NCI-H128 (cell line): ENCODE measurements at regions not wholly inside any gene's neighbourhood (a gene's known extent, or its start where the extent isn't known, plus 50 kb on each side); places are given as distances from the start of the nearest gene placed in this dataset.
A peak's percentile ranks its signal among the peaks of the same experiment; 100 is the strongest.
"Not testable (repeated sequence)": the region's sequence is repeated elsewhere in the genome, so short reads cannot be mapped to it uniquely, and the experiment has no call there.

ENCODE experiments used
- DNase-seq: peaks from one replicate; lab custom pipeline; 2025; ENCODE audit not compliant: unreplicated experiment; lab: John Stamatoyannopoulos, UW

DNA sequence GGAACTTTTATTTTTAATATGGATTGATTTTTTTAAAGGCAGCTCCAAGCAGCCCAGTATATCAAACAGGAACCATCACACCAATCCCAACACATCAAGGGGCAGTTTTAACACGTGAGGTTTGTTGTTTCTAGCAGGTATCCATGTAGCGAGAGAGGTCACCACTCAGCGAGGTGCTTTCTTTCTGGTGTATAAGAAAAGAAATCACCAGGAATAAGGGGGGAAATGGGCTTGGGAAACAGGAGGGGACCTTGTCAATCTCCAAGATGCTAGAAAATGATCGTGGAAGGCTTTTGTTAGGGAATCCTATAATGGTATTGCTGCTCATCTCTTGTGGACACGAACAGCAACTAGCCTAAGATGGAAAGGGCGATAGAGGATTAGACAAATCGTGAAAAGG is 402.9 kb upstream of the ATP11B start:
- no peak for DNase-seq

DNA sequence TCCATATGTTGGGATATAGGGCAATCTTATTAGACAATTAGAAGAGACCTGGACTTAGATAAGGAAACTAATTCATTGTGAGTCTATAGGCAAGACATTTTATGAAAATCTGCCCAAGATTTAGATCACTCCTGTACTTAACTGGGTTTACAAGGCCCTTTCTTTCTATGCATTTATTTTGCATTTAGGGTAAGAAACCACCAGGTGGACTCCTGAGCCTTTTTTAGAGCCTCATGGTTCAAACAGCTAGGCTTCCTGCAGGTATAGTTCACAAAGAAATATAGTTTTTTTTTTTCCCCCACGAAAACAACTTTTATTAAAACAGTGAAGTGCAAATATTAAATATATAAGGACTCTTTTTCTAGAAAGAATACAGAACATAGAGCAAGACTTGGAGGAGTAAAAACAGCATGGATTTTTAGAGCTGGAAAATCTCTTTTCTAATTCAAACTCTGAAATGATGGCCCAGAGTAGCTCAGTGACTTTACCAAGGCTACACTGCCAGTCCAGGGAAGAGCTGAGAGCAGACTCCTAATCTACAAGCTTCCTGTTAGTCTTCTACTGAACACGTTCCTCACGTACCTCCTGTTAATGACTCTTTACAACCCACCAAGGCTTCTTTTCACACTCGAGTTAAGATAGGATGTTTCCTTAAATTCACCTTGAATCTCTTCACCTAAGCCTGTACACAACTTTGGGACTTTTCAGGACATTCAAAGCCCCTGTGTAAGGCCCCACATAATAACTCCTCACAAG is 400.9 kb upstream of the ATP11B start:
- no peak for DNase-seq

DNA sequence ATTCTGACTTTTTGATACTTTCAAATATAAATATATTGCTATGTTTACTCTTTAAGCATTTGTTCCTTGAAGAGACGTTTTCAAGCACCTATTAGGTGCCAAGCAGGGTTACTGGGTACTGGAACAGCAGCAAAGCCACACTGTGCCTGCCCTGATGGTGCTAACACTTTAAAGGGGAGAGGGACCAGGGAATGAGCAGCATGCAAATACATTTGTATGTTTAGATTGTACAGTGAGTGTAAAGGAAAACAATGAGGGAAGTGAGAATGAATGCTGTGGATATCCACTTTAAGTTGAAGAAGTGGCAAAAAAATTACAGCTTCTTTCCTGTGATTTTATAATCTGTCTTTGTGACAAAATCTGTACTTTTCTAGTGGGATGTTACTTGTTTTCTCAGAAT is 400.2 kb upstream of the ATP11B start:
- DNase-seq = no peak

DNA sequence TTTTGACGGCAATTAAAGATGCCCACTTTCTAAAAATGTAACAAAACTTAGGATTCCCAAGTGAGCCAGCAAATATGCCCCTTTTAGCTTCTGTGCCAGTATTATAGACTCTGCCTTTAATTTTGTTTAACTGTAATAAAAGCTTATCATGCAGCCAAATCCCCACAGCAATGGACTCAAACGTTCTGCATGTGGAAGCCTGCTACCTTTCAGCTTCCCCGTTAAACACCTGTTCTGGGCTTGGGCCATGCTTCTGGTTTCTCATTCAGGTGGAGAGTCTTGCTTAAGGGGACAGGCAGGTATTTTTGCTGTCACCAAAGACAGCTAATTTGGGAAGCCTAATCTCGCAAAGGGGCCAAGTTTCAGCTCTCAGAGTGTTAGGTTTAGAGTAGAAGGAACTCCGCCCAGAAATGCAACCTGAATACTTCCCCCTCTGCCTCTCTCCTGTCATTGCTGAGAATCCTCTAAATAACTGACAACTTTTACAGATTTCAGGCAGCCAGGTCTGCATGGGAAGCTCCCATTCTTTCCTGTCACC is 399.4 kb upstream of the ATP11B start:
- DNase-seq = no peak

DNA sequence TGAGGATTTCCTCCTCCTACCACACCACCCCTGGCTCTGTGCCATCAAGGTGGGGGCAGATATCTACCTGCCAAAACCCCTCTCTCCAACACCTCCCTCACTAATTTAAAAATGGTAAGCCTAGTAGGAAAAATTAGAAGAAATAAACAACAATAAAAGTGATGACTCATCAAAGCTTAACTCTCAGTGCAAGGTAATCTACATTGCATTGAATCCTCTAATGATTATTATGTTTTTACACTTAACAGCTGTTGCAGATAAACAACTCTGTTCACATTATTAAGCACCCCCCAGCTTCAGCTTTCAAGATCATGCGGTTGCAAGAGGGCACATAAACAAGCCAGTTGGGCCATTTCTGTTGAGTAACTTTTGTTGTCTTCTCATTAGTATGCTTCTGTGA is 396.1 kb upstream of the ATP11B start:
- DNase-seq = no peak

DNA sequence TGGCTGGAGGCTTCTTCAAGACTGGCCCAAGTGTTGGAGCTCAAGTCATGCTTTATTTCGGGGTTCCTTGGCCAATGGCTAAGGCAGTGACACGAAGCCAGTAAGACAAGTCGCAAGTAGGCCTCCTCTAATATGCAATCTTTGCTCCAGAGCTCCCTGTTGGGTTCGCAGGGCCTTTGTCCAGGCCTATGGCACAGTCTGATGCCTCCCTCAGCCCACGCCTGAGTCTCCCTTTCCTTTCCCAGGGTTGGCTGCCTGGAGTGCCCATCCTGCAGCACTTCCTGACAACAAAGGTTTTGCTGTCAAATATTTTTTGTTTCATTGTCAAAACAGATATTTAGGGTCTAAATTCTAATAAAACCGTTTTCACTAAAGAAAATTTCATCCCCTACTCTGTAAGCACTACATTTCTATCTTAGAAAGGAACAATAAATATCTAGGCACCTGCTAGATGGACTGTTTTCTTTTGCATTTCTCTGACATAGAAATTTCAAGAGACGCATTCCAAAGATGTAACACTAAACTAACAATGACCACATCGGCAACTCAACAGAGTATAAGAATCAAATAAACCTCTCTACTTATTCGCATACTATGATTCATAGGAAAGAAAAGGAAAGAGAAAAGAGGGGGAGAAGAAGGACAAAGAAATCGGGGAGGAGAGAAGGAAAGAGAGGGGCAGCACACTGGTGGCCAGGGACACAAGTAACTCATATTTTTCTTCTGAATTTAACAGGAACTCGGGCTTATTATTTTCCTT is 393.1 kb upstream of the ATP11B start:
- DNase-seq = no peak

DNA sequence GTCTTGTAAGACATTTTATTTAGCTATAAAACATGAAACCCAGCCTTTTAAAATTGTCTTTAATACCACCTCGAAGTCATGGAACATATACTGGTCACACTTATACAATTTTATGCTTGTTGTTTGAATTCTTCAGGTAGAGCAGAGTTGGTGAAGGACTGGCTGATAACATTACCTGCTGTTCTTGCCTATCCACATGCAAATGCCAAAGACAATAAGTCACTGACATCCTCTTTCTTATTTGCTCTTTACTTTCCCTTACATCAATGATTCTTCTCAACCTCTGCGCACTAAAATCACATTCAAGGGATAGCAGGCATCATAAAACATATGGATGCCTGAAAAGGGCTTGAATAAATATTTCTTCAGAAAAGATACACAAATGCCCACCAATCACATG is 392.5 kb upstream of the ATP11B start:
- DNase-seq = no peak

DNA sequence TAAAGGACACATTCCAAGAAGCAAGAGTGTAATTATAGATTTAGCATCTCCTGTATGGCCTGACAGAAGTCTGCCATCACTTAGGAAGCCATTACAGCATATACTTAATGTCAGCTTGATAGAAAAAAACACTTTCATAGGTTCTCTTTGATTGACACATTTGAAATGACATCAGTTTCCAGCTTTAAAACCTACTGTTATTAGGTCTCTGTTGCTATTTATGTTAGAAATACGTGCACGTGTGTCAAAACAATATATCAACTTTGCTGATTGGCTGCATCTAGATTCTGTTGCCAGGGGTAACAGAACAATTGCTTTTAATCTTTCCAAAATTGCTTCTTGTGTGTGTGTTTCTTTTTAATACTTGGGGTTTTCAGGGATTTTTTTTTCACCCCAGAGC is 389.3 kb upstream of the ATP11B start:
- no peak for DNase-seq

DNA sequence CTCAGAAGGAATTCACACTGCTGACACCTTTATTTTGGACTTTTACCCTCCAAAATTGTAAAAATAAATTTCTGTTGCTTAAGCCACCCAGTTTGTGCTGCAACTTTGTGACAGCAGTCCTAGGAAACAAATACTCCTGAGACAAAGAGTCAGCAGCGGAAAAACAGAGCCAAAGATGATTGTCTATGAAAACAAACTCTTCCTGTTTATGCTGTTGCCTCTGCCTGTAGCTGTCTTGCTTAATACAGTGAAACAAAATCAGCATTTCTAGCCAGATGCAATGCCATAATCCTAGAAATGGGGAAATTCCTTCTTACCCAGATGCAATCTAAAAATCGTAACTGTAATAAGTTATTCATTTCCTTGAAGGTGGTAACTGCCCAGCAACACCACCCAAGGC is 387.5 kb upstream of the ATP11B start:
- no peak for DNase-seq

DNA sequence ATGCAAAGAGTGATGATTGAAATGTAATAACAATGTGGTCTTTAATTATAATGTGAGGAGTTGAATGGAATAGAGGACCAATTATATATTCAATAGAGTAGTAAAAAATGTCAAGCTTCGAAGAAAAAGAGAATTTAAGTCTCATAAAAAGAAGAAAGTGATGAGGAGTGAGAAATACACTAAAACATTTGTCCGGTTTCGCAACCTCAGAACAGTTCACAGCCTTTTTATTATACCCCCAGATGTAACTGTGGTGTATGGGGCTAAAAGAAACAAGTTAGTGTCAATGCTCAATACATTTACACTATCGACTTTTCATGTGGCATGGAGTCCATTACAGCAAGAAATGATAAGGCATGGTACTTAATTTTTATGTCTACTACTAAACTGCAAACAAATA is 386.5 kb upstream of the ATP11B start:
- DNase-seq = no peak

DNA sequence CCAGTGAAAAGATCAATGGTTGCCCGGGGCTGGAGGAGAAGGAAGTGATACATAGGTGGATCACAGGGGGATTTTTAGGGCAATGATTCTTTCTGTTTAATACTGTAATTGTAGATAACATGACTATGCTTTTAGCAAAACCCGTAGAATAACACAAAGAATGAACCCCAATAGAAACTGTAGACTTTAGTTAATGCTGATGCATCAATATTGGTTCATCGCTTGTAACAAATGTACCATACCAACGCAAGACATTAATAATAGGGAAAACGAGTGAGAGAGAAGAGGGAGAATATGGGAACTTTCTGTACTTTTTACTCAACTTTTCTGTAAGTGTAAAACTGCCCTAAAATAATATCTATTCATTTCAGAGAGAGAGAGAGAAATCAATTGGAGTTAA is 383.3 kb upstream of the ATP11B start:
- DNase-seq = no peak

DNA sequence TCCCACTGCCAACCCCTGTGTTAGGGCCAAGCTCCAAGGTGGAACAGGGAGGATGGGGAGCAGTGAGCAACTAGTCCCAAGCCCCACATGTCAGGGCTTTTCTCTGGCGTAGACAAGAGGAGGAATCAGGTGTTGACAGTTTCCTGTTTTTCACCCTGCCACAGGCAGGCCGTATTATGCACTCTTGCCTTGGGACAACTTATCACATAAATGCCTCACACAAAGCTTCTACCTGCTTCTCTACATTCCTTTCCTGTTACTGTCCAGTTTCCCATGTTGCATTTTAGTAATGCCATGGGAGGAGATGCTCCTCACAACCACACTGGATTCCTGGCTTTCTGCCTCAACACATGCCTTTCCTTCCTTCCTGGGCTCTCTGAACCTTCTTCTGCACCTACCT is 381.2 kb upstream of the ATP11B start:
- no peak for DNase-seq

DNA sequence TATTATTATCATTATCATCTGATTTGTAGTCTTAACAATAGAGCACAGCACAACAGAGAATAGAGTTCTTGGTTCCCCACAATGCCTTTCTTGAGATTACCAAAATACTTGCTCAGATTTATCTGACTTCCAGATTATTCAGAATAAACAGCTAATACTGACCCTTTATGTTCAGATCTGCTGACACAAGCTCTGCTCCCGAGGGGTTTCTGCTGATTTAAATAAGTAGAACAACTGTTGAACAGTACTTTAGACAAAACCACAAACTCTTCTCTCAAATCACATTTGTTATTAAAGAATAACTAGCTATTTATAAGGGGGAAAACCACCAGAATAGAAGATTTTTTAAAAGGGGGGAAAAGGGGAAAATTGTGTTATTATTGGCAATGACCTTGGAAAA is 380.2 kb upstream of the ATP11B start:
- DNase-seq = no peak

DNA sequence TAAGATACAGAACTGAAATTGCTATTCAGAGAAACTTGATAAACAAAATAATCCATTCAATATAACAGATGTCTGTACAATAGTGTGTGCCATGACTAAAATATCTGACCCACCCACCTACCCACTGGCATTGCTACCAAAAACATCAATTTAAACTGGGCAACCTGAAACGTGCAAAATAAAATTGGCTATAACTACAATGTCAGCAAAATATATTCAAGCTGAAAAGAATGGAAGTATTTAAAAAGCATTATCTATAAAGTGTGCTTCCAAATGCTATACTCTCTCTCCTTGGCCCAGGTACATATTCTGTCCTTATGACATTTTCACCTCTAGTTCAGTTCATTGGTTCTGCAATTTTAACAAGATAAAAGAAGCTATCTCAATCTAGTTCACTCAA is 379.6 kb upstream of the ATP11B start:
- DNase-seq = no peak

DNA sequence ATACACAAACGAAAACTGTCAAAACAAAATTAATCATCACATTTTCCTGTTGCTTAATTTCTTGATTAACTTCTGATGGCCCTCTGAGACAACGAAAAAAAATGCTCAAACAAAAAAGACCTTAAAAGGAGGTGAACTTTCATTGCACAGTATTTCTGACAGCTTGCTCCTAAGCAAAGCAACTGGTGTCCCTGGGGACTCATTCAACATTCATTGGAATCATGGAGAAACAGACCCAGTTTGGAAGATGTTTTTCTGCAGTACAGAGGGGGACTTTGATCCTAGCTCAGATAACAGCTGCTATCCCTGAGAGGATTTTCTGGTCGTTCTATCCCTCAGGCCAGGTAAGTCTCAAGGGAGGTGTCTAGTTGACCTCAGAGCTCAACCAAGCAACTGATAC is 378.7 kb upstream of the ATP11B start:
- DNase-seq = no peak

DNA sequence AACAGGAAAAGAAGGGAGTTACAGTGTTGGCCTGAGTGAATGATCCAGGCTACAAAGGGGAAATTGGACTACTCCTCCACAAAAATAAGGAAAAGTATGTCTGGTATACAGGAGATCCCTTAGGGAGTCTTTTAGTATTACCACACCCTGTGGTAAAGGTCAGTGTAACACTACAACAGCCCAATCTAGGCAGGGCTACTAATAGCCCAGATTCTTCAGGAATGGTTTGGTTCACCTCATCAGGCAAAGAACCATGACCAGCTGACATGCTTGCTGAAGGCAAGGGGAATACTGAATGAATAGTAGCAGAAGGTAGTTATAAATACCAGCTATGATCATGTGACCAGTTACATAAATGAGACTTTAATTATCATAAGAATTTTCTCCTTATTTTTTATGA is 372.6 kb upstream of the ATP11B start:
- DNase-seq = no peak

DNA sequence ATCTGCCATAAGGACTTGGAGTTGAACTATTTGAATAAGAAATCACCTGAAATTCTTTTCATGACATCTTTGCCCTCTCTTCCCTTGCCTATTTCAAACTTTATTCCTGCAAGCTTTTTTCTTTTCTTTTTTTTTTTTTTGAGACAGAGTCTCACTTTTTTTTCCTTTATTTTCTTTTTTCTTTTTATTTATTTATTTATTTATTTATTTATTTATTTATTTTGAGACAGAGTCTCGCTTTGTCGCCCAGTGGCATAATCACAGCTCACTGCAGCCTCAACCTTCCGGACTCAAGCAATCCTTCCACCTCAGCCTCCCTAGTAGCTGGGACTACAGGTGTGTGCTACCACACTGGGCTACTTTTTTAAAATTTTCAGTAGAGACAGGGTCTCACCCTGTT is 369.3 kb upstream of the ATP11B start:
- no peak for DNase-seq

DNA sequence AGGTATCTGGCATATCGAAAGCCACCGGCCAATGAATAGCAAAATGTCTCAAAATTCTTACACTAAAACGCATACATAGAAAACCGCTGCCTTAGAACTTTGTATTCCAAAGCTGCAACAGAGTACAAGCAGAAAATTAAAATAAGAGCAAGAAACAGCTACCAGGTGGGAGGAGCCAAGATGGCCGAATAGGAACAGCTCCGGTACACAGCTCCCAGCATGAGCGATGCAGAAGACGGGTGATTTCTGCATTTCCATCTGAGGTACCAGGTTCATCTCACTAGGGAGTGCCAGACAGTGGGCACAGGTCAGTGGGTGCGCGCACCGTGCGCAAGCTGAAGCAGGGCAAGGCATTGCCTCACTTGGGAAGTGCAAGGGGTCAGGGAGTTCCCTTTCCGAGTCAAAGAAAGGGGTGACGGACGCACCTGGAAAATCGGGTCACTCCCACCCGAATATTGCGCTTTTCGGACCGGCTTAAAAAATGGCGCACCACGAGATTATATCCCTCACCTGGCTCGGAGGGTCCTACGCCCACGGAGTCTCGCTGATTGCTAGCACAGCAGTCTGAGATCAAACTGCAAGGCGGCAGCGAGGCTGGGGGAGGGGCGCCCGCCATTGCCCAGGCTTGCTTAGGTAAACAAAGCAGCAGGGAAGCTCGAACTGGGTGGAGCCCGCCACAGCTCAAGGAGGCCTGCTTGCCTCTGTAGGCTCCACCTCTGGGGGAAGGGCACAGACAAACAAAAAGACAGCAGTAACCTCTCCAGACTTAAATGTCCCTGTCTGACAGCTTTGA is 367.2 kb upstream of the ATP11B start:
- not testable (repeated sequence) for DNase-seq

DNA sequence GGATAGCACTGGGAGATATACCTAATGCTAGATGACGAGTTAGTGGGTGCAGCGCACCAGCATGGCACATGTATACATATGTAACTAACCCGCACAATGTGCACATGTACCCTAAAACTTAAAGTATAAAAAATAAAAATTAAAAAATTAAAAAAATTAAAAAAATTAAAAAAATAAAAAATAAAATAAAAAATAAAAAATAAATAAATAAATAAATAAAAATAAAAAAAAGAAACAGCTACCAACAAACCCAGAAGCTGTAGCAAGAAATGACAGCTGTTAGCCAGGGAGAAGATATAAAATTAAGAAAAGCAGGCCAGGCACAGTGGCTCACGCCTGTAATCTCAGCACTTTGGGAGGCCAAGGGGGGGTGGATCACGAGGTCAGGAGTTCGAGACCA is 361.3 kb upstream of the ATP11B start:
- DNase-seq = not testable (repeated sequence)

DNA sequence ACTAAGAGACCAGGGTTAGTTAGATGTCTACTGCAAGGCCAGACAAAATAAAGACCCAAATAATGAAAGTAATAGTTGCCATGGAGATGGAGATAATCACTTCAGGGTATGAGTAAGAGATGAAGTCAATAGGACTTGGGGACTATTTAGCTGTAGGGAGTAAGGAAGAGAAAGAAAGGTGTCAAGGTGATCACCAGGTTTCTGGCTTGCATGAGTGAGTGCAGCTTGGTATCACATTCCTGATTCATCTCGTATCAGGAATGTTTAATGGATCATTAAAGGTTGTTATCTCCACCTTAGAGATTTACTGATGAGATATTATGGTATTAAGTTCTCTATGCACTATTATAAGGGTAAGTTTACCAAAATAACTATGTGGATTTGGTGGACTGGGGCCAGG is 357.4 kb upstream of the ATP11B start:
- DNase-seq = no peak

DNA sequence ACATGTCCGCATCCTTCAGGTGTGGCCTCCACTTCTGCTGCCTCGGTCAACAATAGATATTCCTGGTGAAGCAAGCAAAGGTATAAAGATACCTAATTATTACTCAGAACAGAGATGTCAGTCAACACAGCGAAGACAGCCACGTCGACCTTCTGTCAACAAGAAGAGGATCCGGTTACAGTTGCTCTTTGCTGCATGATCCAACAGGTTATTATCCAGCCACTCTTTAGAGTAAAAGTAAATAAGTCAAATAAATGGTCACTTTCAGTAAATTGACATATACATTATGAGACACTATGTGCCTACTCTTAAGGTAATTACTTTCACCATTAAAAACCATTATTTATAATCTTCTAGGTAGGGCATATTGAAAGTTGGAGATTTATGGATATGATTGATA is 356.8 kb upstream of the ATP11B start:
- DNase-seq = peak; percentile 45

DNA sequence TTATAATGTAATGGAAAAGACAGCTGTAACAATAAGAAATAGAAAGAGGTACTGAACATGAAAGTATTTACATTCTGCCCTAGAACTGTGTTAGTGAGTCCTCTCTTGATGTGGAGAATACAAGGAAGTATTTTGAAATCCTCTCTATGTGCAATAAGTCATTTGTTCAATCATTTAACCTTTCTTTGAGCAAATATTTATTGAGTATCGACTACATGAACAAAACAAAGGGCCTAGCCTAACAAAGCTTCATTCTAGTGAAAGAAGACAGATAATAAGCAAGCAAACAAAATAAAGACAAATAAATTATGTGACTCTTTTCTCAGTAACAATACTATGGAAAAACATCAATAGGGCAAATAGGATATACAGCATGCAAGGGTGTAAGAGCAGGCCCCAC is 354.9 kb upstream of the ATP11B start:
- DNase-seq = no peak
